ENCODE measurements at regions not wholly inside any gene's neighbourhood (a gene's known extent, or its start where the extent isn't known, plus 50 kb on each side); places are given as distances from the start of the nearest gene placed in this dataset.
A peak's percentile ranks its signal among the peaks of the same experiment; 100 is the strongest.

DNA sequence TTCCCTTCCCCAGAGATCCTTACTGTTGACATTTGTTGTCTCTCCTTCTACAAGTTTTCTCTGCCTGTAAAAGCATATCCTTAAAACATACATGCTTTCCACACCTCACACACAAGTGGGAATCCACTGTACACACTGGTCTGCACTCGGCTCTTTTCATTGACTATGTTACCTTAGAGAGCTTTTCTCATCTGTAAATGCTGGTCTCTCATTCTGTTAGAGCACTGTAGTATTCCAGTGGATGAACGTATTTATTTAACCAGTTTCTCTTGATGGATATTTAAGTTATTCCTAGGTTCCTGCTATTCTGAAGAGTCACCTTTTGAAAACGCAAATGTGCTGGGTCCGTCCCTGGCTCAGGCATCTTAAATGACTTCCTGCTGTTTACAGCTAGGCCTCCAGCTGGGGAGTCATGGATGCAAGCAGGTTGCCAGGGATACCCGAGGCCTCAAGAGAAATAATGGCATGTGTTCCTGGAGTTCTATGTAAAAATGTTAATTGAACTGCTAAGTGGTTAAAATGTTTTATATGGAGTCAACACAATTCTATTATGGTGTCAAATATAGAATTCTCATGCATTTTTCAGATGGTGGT lies 61.1 kb upstream of the TGM3 start:
- FAIRE-seq (no peak), ATAC-seq (no peak), DNase-seq (ENCODE audit: low read depth in 1 of 2, low spot score in 1 of 2) (no peak)
- ChIA-PET CTCF (interaction anchor here (1.2 to 2.1 kb wide), 2 partner anchors 16 to 28 kb away, joined by 4 to 5 read pairs; no protein-coding TSS in a partner anchor), POLR2A (no interaction called here)
- WGBS (ENCODE audit: missing lambda C conversion rate), result 56% methylated on average over 5 of the region's 5 CpGs
- no peak for TF ChIP-seq RCOR1 (IDR thresholded peaks at IDR 0.05; ENCODE audit: low read depth, low read length)
- no peak for TF ChIP-seq JUN (IDR thresholded peaks at IDR 0.05)
- TF ChIP-seq POLR2AphosphoS2 (conservative IDR thresholded peaks at IDR 0.05; ENCODE audit: low read length), result no peak
- no peak for TF ChIP-seq CBX2 (IDR thresholded peaks at IDR 0.05; ENCODE audit: borderline replicate concordance, low read depth)
- no peak for TF ChIP-seq MAFK (IDR thresholded peaks at IDR 0.05; ENCODE audit: partially characterized antibody)
- no peak for TF ChIP-seq MYC (IDR thresholded peaks at IDR 0.05; ENCODE audit: borderline replicate concordance, low read length)
- no peak for TF ChIP-seq FOXS1 (CRISPR knock-in tag; IDR thresholded peaks at IDR 0.05)
- TF ChIP-seq PHF8 (IDR thresholded peaks at IDR 0.05; ENCODE audit: borderline replicate concordance, low read depth), result no peak
- TF ChIP-seq, protein P1, sequence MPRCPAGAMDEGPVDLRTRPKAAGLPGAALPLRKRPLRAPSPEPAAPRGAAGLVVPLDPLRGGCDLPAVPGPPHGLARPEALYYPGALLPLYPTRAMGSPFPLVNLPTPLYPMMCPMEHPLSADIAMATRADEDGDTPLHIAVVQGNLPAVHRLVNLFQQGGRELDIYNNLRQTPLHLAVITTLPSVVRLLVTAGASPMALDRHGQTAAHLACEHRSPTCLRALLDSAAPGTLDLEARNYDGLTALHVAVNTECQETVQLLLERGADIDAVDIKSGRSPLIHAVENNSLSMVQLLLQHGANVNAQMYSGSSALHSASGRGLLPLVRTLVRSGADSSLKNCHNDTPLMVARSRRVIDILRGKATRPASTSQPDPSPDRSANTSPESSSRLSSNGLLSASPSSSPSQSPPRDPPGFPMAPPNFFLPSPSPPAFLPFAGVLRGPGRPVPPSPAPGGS (IDR thresholded peaks at IDR 0.05), result no peak
- TF ChIP-seq ZC3H11A (IDR thresholded peaks at IDR 0.05), result no peak
- TF ChIP-seq CHD2 (IDR thresholded peaks at IDR 0.05; ENCODE audit: low read length, partially characterized antibody), result no peak
- TF ChIP-seq, protein P2, sequence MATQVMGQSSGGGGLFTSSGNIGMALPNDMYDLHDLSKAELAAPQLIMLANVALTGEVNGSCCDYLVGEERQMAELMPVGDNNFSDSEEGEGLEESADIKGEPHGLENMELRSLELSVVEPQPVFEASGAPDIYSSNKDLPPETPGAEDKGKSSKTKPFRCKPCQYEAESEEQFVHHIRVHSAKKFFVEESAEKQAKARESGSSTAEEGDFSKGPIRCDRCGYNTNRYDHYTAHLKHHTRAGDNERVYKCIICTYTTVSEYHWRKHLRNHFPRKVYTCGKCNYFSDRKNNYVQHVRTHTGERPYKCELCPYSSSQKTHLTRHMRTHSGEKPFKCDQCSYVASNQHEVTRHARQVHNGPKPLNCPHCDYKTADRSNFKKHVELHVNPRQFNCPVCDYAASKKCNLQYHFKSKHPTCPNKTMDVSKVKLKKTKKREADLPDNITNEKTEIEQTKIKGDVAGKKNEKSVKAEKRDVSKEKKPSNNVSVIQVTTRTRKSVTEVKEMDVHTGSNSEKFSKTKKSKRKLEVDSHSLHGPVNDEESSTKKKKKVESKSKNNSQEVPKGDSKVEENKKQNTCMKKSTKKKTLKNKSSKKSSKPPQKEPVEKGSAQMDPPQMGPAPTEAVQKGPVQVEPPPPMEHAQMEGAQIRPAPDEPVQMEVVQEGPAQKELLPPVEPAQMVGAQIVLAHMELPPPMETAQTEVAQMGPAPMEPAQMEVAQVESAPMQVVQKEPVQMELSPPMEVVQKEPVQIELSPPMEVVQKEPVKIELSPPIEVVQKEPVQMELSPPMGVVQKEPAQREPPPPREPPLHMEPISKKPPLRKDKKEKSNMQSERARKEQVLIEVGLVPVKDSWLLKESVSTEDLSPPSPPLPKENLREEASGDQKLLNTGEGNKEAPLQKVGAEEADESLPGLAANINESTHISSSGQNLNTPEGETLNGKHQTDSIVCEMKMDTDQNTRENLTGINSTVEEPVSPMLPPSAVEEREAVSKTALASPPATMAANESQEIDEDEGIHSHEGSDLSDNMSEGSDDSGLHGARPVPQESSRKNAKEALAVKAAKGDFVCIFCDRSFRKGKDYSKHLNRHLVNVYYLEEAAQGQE (IDR thresholded peaks at IDR 0.05), result no peak
- Histone ChIP-seq H3K4me2 (no peak overlapping the region), H3K9me3 (no peaks in the 10 kb centered on the region), H3K4me1 (no peaks in the 10 kb centered on the region), H3K4me3 (no peak overlapping the region), H3K27ac (no peak overlapping the region)

DNA sequence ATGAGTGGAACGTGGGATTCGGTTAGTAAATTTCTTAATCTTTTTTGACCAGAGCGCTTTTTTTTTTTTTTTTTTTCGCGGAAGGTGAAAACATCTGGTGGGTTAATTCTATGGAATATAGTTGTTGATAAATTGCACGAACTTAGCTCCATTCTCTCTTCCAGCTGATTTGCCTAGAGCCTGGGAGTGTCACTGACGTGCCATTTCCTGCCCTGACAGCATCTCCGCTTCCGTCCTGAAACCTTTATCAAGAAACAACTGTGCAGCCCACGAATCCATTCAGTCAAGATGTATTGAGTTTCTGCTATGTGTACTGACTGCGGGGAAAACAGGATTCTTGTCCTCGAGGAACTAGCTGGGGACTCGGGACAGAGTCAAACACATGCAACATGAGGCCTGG lies 59.5 kb upstream of the TGM3 start:
- ChIA-PET CTCF (interaction anchor here (0.6 to 2.2 kb wide), 18 partner anchors 9 to 531 kb away, joined by 3 to 15 read pairs (median 4); no protein-coding TSS in a partner anchor), POLR2A (no interaction called here)
- no peaks in the 10 kb centered on the region for H3K9me3 ChIP-seq
- H3K4me3 ChIP-seq, result no peak overlapping the region
- H3K27ac ChIP-seq, result no peak overlapping the region
- TF ChIP-seq NR3C1 (IDR thresholded peaks at IDR 0.05) (no peak), HOXA7 (CRISPR knock-in tag; IDR thresholded peaks at IDR 0.05) (no peak), FOSL2 (IDR thresholded peaks at IDR 0.05) (no peak), FOSL2 (CRISPR knock-in tag; IDR thresholded peaks at IDR 0.05) (no peak)
- DNase-seq (ENCODE audit: low read depth in 1 of 2, low spot score in 1 of 2), result peak in 1 of 2 experiments; percentile 34
- no peak overlapping the region for H3K4me2 ChIP-seq
- 63% methylated on average over 13 of the region's 13 CpGs for WGBS (ENCODE audit: missing lambda C conversion rate)
- no peaks in the 10 kb centered on the region for H3K4me1 ChIP-seq
- peak; percentile 99 for FAIRE-seq
- ATAC-seq, result peak in 1 of 2 experiments; percentile 75; a peak in 1 of 6 replicates

DNA sequence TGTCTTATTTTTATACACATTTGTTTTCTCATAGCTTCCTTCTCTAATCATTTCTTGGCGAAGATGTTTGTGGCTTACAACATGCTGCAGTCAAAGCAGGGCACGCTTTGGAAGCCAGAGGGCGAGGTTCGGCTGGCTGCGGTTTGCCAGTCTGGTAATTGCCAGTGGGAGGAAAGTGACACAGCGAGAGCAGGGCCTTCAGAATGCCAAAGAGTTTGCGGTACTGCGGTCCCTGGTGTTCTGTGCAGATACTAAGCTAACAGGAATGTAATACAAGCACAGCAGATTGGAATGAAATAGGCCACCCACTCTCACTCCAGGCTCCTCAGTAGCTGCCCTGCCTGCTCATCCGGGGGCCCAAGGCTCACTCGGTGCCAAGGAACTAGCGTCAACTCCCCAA lies 58.7 kb upstream of the TGM3 start:
- CTCF ChIA-PET, result interaction anchor here (0.8 to 2.2 kb wide), 9 partner anchors 11 to 209 kb away, joined by 3 to 15 read pairs (median 3); no protein-coding TSS in a partner anchor
- Histone ChIP-seq H3K4me1 (no peaks in the 10 kb centered on the region), H3K27ac (no peak overlapping the region), H3K4me2 (no peak overlapping the region), H3K9me3 (no peaks in the 10 kb centered on the region), H3K4me3 (no peak overlapping the region)
- ATAC-seq, result peak in 1 of 2 experiments; percentile 35; a peak in 2 of 6 replicates
- no peak for FAIRE-seq
- 82% methylated on average over 11 of the region's 11 CpGs for WGBS (ENCODE audit: missing lambda C conversion rate)
- no peak for DNase-seq (ENCODE audit: low read depth in 1 of 2, low spot score in 1 of 2)
- TF ChIP-seq PHF8 (IDR thresholded peaks at IDR 0.05; ENCODE audit: borderline replicate concordance, low read depth) (no peak), CBX2 (IDR thresholded peaks at IDR 0.05; ENCODE audit: borderline replicate concordance, low read depth) (no peak), KDM1A (IDR thresholded peaks at IDR 0.05; ENCODE audit: low read depth) (no peak), CHD4 (IDR thresholded peaks at IDR 0.05; ENCODE audit: borderline replicate concordance) (no peak), ESRRA (IDR thresholded peaks at IDR 0.05; ENCODE audit: borderline replicate concordance, low read length) (no peak), TP53 (CRISPR knock-in tag; IDR thresholded peaks at IDR 0.05) (no peak), HOXB5 (CRISPR knock-in tag; IDR thresholded peaks at IDR 0.05) (no peak), HOXA7 (CRISPR knock-in tag; IDR thresholded peaks at IDR 0.05) (no peak), ZNF302 (CRISPR knock-in tag; IDR thresholded peaks at IDR 0.05) (no peak), FOSB (CRISPR knock-in tag; IDR thresholded peaks at IDR 0.05) (no peak), CEBPB (IDR thresholded peaks at IDR 0.05) (no peak), POLR2AphosphoS2 (conservative IDR thresholded peaks at IDR 0.05; ENCODE audit: low read length) (no peak)
- TF ChIP-seq, protein P2 (IDR thresholded peaks at IDR 0.05), result no peak
- POLR2A ChIA-PET, result no interaction called here

Measured in A549 (cell line).